Putamen (tissue), 1 donor: ENCODE measurements at regions not wholly inside any gene's neighbourhood (a gene's known extent, or its start where the extent isn't known, plus 50 kb on each side); places are given as distances from the start of the nearest gene placed in this dataset.
A peak's percentile ranks its signal among the peaks of the same experiment; 100 is the strongest.
"Not testable (repeated sequence)": the region's sequence is repeated elsewhere in the genome, so short reads cannot be mapped to it uniquely, and the experiment has no call there.

Source experiments
- DNase-seq: peaks from one replicate; pipeline ENCODE4 v3.0.0-alpha.2; 2016; ENCODE audit warnings: low spot score

- no peak for DNase-seq
Measured at GRCh38 chr12:100083308-100083707, 59.4 kb downstream of the BLTP3B start.

GRCh38 chr12:100078777-100079176 is 63.9 kb downstream of the BLTP3B start:
- not testable (repeated sequence) for DNase-seq

GRCh38 chr12:100077367-100077766 is 65.3 kb downstream of the BLTP3B start:
- DNase-seq = no peak

GRCh38 chr12:100075598-100075997 is 67.1 kb downstream of the BLTP3B start:
- no peak for DNase-seq

- DNase-seq = no peak
Measured at GRCh38 chr12:100069795-100070194, 72.9 kb downstream of the BLTP3B start.

- DNase-seq = no peak
Measured at GRCh38 chr12:100068305-100068704, 74.4 kb downstream of the BLTP3B start.

- no peak for DNase-seq
Measured at GRCh38 chr12:100061814-100062213, 77.1 kb upstream of the ANKS1B start.

- peak; percentile 34 for DNase-seq
Measured at GRCh38 chr12:100058482-100059029, 73.8 kb upstream of the ANKS1B start.

GRCh38 chr12:100046202-100046601 is 61.5 kb upstream of the ANKS1B start:
- DNase-seq = not testable (repeated sequence)

GRCh38 chr12:100044266-100044665 is 59.5 kb upstream of the ANKS1B start:
- no peak for DNase-seq

- DNase-seq = no peak
Measured at GRCh38 chr12:100043631-100044030, 58.9 kb upstream of the ANKS1B start.
